Activated CD8-positive, alpha-beta memory T cell treated with anti-CD3 and anti-CD28 coated beads for 48 hours (primary cell): ENCODE measurements at regions not wholly inside any gene's neighbourhood (a gene's known extent, or its start where the extent isn't known, plus 50 kb on each side); places are given as distances from the start of the nearest gene placed in this dataset.
"Not testable (repeated sequence)": the region's sequence is repeated elsewhere in the genome, so short reads cannot be mapped to it uniquely, and the experiment has no call there.

Experiments used
- DNase-seq, 3 experiments: peaks; one replicate each; pipeline ENCODE4 v3.0.0-alpha.2; 2020; ENCODE audit warnings: low read depth in 2 of 3, low spot score in 2 of 3

GRCh38 chr13:33340631-33341030 is 55.1 kb upstream of the STARD13 start:
- DNase-seq = no peak

DNA sequence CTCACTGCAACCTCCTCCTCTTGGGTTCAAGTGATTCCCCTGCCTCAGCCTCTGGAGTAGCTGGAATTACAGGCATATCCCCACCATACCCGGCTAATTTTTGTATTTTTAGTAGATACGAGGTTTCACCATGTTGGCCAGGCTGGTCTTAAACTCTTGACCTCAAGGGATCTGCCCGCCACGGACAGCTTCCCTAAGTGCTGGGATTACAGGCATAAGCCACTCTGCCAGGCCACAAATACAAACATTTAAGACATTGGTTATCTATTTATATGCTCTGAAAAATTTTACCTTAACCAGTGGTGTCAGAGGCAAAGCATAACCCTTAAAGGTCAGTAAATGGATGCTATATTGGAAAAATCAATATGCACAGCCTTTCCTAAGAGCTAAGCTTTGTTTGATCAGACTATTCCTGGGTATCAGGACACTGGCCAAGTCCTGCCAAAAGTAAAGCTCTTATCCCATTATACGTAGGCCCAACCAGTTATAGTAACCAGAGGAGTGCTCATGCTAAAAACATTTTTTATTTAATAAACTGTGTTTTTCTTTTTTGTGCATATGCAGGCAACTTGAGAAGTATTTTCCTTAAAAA is 56.4 kb upstream of the STARD13 start:
- no peak for DNase-seq

GRCh38 chr13:33345842-33346241 is 60.3 kb upstream of the STARD13 start:
- no peak for DNase-seq

- no peak for DNase-seq
Measured at GRCh38 chr13:33347861-33348260, 62.3 kb upstream of the STARD13 start.

DNA sequence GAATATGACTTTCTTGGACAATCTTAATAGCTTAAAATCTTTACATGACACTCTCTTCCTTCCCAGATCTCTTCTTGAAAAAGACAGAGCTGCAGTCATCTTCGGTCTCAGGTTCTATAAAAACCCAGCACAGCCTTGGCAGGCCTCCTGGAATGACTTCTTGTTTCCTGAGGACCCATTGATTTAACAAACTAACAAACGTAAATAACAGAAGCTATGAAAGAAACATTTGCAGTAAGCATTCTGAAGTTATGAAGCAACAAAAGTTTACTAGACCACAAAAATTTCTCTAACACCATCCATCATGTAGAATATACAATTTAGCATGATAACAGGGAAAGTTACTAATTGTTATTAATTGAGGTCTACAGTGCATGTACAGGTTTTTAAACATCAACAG is 62.8 kb upstream of the STARD13 start:
- no peak for DNase-seq

DNA sequence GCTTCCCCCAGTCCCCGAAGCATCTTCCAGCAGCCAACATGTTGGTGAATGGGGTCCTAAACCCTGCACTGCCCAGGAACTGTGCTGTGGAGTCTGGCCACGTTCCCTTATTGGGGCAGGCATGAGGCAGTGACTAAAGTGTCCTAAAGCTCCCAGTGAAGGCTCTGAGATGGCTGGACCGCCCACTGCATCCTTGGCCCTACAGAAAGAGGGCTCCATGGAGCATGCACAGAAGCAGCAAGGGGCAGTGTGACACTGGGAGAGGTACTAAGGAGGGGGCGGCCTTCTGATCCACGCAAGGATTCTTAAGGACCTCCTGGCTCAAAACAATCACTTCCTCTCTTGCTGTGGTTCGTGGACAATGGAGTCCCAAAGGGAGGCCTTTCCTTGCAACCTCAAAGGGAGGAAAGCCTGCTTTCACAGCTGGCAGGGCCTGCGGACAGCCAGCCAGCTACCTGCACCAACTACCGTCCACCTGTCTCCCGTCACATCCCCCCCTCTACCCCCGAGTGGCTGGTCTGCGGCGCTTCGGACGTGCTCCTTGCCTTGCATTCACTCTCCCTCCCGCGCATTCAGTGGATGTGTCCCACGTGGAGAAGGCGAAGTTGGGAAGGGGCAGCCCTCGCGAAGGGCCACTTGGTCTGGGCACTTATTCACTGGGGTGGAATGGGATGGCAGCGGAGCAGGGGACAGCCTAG is 63.9 kb upstream of the STARD13 start:
- DNase-seq = no peak

DNA sequence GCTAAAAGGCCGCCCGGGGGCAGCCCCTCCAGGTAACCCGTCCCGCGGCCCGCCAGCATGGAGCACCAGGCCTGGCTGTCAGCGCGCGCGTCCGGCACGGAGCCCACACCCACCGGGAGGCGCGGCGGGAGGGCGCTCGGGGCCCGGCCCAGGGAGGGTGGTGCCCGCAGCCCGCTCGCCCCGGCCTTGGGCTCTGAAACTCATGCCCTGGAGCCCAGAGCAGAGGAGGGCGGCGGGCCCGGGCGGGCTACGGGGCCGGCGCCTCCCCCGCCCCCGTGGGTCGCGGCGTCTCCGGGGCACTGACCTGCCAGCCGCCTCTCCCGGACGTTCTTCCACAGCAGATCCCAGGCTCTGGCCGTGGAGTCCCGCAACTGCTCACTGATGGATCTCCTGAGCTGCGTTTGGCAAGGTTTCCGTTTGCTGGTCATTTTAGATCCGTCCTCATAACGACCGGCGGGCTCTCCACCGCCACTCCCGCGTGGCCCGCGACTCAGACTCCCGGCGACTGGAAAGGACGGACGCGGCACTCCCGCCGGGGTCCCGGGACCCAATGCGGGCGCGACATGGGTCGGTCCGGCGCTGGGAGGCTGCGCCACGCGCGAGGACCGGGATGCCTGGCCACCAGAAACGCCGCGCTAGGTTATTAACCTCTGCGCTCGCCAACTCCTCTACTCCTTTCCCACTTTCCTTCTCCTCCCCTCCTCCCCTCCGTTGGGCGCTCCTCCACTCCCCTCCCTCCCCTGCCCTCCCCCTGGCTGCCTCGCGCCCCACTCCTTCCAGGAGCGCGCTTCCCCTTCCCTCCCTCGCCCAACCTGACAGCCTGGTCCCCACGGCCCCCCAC is 64.7 kb upstream of the STARD13 start:
- no peak for DNase-seq

DNA sequence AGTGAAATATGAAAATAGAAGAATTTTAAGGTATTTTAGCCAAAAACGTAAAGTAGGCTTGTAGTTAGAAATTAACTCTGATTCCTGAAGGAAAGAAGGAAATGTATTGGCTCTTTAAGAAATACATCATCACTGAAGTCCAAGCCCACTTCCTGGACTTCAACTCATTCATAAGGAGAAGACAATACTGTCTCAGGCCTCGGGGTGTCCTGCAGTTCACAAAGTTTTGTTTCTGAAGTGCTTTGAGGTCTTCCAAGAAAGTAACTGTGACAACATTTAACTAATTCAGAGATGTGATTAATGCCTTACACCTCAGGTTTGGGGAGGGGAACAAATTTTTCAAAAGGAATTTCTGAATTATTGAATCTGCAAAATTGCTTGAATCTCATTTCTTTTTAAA is 65.8 kb upstream of the STARD13 start:
- DNase-seq = no peak

GRCh38 chr13:33352041-33352440 is 66.5 kb upstream of the STARD13 start:
- DNase-seq = no peak

DNA sequence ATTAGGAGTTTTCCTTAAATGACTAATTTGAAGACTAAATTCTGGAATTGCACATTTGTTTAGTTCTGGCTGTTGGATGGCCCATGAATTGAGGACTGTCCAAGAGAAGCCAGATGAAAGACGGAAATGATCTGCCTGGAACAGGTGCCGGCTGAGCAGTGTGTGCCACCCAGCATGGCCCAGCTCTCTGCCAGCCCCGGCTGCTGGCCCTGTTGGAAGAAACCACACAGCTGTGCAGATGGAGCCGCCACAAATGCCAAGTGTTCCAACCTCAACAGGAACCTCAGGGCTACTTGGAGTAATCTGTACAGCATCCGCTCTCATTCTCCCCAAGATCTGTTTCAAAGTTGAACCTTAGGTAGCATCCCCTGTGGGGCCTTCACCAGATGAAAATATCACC is 67.0 kb upstream of the STARD13 start:
- no peak for DNase-seq

GRCh38 chr13:33353210-33353609 is 67.7 kb upstream of the STARD13 start:
- DNase-seq = no peak

- DNase-seq = no peak
Measured at GRCh38 chr13:33353646-33354045, 68.1 kb upstream of the STARD13 start.

- DNase-seq = no peak
Measured at GRCh38 chr13:33355201-33355895, 69.8 kb upstream of the STARD13 start.

DNA sequence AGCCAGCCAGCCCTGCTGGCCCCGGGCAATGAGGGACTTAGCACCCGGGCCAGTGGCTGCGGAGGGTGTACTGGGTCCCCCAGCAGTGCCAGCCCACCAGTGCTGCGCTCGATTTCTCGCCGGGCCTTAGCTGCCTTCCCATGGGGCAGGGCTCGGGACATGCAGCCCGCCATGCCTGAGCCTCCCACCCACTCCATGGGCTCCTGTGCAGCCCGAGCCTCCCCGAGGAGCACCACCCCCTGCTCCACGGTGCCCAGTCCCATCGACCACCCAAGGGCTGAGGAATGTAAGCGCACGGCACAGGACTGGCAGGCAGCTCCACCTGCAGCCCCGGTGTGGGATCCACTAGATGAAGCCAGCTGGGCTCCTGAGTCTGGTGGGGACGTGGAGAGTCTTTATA is 72.5 kb upstream of the STARD13 start:
- DNase-seq = not testable (repeated sequence)

DNA sequence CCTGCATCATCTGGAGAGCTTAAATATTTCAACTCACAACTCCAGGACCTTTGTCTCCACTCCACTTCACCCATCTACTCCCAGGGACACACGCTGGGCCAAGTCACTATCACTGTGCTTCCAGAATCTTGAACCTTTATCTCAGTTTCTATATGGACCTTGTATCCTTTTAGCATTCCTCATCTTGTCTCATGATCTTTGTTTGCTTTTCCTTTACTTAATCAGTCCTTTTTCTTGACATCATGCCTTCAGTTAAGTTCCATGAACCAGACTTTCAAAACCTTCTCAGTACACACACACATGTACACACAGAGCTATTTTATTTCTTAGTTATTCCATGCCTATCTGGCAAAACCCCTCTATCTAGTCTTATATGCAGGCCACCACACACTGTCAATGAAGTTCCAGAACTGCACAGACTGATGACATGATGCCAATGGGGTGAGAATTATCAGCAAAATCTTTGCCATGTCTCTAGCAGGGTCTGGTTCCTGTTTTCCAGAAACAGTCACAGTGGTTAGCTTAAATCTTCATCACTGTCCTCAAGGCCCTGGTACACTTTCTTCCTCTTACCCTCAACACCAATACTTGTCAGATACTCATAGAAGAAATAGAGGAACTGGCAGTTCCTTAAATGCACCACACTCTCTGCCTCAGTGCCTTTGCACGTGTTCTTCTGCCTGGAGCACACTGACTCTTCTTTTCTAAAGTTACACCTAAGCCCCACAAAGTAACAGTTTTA is 77.6 kb upstream of the STARD13 start:
- DNase-seq = no peak

DNA sequence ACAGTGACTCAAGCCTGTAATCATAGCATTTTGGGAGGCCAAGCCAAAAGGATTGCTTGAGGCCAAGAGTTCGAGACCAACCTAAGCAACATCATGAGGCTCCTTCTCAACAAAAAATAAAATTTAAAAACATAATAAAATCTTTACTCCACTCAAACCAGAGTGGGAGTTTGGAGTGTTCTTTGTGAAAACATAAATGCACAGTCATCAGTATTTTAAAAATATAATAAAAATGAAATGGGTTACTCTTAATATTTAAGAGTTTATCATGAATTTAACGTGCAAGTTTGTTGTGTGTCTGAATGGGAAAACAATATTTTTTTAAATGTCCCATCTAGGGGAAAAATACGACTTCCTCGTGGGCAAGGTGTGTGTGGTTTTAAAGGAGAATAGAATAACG is 78.6 kb upstream of the STARD13 start:
- no peak for DNase-seq

DNA sequence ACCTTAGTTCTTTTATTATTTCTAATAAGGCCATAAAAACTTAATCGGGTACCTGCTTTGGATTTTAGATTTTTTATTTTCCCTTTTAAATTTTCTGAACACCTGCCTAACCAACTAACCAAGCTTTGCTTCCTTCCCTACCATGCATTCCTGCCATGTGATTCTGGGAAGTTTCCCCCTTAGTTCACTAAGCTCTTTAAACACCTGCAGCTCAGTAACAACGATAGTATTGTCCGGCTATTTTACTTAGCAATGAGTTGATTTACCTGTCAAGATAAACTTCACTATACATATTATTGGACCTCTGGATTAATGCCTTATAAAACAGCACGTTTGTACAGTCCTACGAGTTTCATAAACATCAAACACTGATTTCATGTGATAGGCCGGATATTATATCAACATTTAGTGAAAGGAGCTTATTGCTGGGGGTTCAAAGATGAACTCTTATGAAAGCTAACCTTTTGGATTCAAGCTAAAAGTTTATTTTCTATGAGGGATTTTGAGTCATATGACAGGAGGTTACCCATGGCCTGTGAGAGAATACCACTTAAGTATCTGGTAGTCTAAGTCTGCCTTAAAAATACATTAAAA is 81.0 kb upstream of the STARD13 start:
- no peak for DNase-seq

DNA sequence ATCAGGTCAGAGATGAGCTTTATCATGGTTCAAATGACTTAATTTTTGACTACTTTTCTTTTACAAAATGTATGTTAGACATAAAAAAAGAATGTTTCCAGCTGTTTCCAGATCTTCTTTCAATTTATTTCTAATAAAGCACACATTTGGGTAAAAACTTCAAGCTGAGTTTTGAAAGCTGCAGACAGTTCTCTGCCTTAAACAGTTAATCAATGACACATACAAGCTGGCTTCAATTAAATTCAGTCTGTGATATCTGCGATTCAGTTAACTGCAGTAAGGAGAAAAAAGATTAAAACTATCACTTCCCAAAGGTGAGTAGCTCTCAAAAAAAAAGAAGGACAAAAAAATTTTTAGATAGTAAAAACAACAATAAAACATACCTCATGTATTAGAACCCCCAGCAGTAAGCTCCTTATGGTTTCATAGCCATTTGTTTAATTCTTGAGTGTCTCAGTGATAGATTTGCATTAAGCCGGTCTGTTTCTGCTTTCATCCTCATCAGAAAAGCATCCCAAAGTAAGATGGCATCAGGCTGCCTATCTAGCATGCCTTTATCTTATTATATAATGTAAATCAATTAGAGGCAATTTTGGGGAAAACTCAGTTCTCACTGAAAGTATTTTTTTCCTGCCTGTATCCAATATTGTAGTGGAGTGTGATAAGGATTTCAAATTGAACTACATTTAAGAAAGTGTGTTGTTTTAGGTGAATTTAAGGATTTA is 81.8 kb upstream of the STARD13 start:
- DNase-seq = no peak

- DNase-seq = no peak
Measured at GRCh38 chr13:33367926-33368325, 82.4 kb upstream of the STARD13 start.

GRCh38 chr13:33369073-33369472 is 83.5 kb upstream of the STARD13 start:
- no peak for DNase-seq
